ENCODE measurements at regions not wholly inside any gene's neighbourhood (a gene's known extent, or its start where the extent isn't known, plus 50 kb on each side); places are given as distances from the start of the nearest gene placed in this dataset.

DNA sequence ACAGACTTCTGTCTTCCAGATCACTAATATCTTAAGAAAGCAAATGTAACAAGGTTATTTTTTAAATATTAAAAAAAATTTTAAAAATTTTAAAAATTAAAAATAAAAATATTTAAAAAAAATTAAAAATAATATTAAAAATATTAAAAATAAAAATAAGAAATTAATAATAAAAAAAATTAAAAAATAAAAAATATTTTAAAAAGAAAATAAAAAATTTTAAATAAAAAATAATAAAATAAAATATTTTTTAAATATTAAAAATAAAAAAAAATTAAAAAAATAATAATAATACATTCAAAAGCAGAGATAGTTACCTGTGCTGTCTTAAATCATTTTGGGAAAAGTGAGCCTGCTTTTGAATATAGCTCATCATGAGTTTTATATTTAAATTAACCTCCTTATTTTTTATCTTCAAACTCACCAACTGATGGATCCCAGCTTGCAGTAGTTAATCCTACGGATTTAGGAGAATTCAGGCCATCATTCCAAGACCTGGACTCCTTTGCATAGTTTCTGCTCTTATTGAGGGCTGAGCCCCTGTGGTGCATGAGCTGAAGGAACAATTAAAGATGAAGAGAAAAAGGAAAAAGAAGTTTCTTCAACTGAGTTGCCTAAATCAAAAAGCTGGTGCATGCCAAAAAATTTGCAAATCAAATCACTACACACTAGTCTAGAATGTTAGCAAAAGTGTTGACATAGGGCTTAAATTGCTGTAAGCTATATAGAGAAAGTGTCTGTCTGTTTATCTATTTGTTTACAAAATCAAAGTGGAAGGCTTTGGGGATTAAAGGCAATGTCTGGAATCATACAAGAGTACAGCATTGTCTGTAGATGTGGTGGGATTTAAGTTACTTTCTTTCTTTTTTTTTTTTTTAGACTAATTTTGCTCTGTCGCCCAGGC is 50.5 kb upstream of the ZNF438 start:
- TF ChIP-seq POLR2A (IDR thresholded peaks at IDR 0.05; ENCODE audit: insufficient read depth in 1 of 2, low read depth in 2 of 2, low read length in 2 of 2), result no peak
- TF ChIP-seq, protein P1, sequence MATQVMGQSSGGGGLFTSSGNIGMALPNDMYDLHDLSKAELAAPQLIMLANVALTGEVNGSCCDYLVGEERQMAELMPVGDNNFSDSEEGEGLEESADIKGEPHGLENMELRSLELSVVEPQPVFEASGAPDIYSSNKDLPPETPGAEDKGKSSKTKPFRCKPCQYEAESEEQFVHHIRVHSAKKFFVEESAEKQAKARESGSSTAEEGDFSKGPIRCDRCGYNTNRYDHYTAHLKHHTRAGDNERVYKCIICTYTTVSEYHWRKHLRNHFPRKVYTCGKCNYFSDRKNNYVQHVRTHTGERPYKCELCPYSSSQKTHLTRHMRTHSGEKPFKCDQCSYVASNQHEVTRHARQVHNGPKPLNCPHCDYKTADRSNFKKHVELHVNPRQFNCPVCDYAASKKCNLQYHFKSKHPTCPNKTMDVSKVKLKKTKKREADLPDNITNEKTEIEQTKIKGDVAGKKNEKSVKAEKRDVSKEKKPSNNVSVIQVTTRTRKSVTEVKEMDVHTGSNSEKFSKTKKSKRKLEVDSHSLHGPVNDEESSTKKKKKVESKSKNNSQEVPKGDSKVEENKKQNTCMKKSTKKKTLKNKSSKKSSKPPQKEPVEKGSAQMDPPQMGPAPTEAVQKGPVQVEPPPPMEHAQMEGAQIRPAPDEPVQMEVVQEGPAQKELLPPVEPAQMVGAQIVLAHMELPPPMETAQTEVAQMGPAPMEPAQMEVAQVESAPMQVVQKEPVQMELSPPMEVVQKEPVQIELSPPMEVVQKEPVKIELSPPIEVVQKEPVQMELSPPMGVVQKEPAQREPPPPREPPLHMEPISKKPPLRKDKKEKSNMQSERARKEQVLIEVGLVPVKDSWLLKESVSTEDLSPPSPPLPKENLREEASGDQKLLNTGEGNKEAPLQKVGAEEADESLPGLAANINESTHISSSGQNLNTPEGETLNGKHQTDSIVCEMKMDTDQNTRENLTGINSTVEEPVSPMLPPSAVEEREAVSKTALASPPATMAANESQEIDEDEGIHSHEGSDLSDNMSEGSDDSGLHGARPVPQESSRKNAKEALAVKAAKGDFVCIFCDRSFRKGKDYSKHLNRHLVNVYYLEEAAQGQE (IDR thresholded peaks at IDR 0.05; ENCODE audit: borderline replicate concordance in 1 of 2, low read depth in 1 of 2, low read length in 2 of 2), result no peak
- no peak for TF ChIP-seq ZBTB7B (CRISPR knock-in tag; IDR thresholded peaks at IDR 0.05)
- TF ChIP-seq, protein P2, sequence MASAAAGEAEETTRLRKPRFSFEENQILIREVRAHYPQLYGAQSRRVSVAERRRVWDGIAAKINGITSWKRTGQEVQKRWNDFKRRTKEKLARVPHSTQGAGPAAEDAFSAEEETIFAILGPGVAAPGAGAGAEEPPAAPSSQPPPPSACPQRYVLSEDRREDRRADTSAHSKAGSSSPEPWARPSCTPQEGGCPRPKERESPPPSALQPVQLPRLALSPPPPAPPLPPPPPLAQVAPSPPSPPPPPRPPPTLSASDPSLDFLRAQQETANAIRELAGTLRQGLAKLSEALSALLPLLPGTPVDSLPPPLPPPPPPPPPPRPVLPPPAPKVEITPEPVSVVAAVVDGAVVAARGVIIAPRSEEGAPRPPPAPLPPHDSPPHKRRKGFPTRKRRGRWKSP (CRISPR knock-in tag; IDR thresholded peaks at IDR 0.05), result no peak
- no peak for TF ChIP-seq ZNF124 (CRISPR knock-in tag; IDR thresholded peaks at IDR 0.05)
- no peak for TF ChIP-seq NCOA1 (CRISPR knock-in tag; IDR thresholded peaks at IDR 0.05)
- TF ChIP-seq SP4 (CRISPR knock-in tag; IDR thresholded peaks at IDR 0.05), result no peak
